H1 (cell line): ENCODE measurements at regions not wholly inside any gene's neighbourhood (a gene's known extent, or its start where the extent isn't known, plus 50 kb on each side); places are given as distances from the start of the nearest gene placed in this dataset.
A peak's percentile ranks its signal among the peaks of the same experiment; 100 is the strongest.

Experiments used
- CTCF ChIA-PET: fragments of 300-600 bp; sonication (Branson Sonifier 250); formaldehyde crosslinking; loops from one replicate; lab custom pipeline; 2021; ENCODE audit not compliant: partially characterized antibody; lab: Charles Lee
- POLR2A ChIA-PET: fragments of 300-600 bp; sonication (Branson Sonifier 250); formaldehyde crosslinking; loops from one replicate; lab custom pipeline; 2021; ENCODE audit warnings: inconsistent platforms; ENCODE audit not compliant: partially characterized antibody; lab: Charles Lee
- DNase-seq, 2 experiments: peaks; one replicate each; pipeline versions ENCODE4 v3.0.0 to v3.0.0-alpha.2; 2010 to 2022; ENCODE audit warnings: low spot score in 2 of 2, low read depth in 1 of 2, mixed read lengths in 1 of 2
- FAIRE-seq: peaks from 2 replicates; lab custom pipeline; 2011; peaks lifted over from hg19 to GRCh38; lab: Jason Lieb, UNC
- H2AFZ ChIP-seq: 2 replicates; pipeline ENCODE4 v1.8.1; 2012; ENCODE audit warnings: low read length, inconsistent platforms
- H2AK5ac ChIP-seq: 2 replicates; pipeline ENCODE4 v1.6.1; 2013; ENCODE audit warnings: low read depth, low read length
- H2BK120ac ChIP-seq: replicated peaks from 2 replicates; pipeline ENCODE3; 2013; ENCODE audit warnings: low read depth, low read length, inconsistent platforms
- H2BK12ac ChIP-seq: 2 replicates; pipeline ENCODE4 v1.6.1; 2013; ENCODE audit warnings: low read depth, low read length
- H2BK15ac ChIP-seq: 2 replicates; pipeline ENCODE4 v1.6.1; 2013; ENCODE audit warnings: low read length
- H2BK20ac ChIP-seq: 2 replicates; pipeline ENCODE4 v1.6.1; 2013; ENCODE audit warnings: low read length
- H2BK5ac ChIP-seq: 2 replicates; pipeline ENCODE4 v1.6.1; 2013; ENCODE audit warnings: low read depth, low read length
- H3K14ac ChIP-seq: 2 replicates; pipeline ENCODE4 v1.6.1; 2013; ENCODE audit warnings: inconsistent platforms; ENCODE audit not compliant: insufficient read length
- H3K18ac ChIP-seq: 2 replicates; pipeline ENCODE4 v1.6.1; 2013; ENCODE audit warnings: low read length; ENCODE audit errors: extremely low read depth
- H3K23ac ChIP-seq: 2 replicates; pipeline ENCODE4 v1.6.1; 2013; ENCODE audit warnings: inconsistent platforms; ENCODE audit not compliant: insufficient read length
- H3K23me2 ChIP-seq: 2 replicates; pipeline ENCODE4 v1.6.1; 2013; ENCODE audit warnings: low read depth, low read length
- H3K27ac ChIP-seq: 2 replicates; pipeline ENCODE4 v1.6.1; 2011; ENCODE audit warnings: low read depth, low read length, inconsistent platforms
- H3K27me3 ChIP-seq, 4 experiments: replicated peaks in 1 of 4; 1 replicate in 1 of 4; 2 replicates in 3 of 4; pipeline versions ENCODE4 v1.6.1 to v1.8.1; 2011 to 2013; ENCODE audit warnings: low read length in 3 of 4, mild to moderate bottlenecking in 3 of 4, inconsistent platforms in 2 of 4, mixed read lengths in 2 of 4, moderate library complexity in 1 of 4; ENCODE audit not compliant: control insufficient read depth in 3 of 4, insufficient read depth in 3 of 4; ENCODE audit errors: extremely low read depth in 1 of 4
- H3K36me3 ChIP-seq, 4 experiments: 2 replicates each; pipeline versions ENCODE4 v1.6.1 to v1.8.1; 2011 to 2013; ENCODE audit warnings: mild to moderate bottlenecking in 4 of 4, low read length in 3 of 4, moderate library complexity in 2 of 4, control low read depth in 1 of 4, inconsistent platforms in 1 of 4; ENCODE audit not compliant: insufficient read depth in 4 of 4, control insufficient read depth in 2 of 4
- H3K4ac ChIP-seq: replicated peaks from 2 replicates; pipeline ENCODE3; 2013; ENCODE audit warnings: low read length, low read depth, mixed read lengths, inconsistent platforms; ENCODE audit not compliant: insufficient read length
- H3K4me1 ChIP-seq, 4 experiments: replicated peaks in 1 of 4; 1 replicate in 1 of 4; 2 replicates in 3 of 4; pipeline versions ENCODE4 v1.6.1 to v1.8.1; 2011 to 2013; ENCODE audit warnings: low read length in 3 of 4, inconsistent platforms in 2 of 4, mixed read lengths in 1 of 4; ENCODE audit not compliant: insufficient read depth in 4 of 4, control insufficient read depth in 3 of 4
- H3K4me2 ChIP-seq, 2 experiments: 2 replicates each; pipeline versions ENCODE4 v1.6.1 to v1.8.1; 2011 to 2013; ENCODE audit warnings: low read depth in 2 of 2, low read length in 2 of 2, control low read depth in 1 of 2, inconsistent platforms in 1 of 2, mild to moderate bottlenecking in 1 of 2; ENCODE audit not compliant: insufficient read depth in 1 of 2
- H3K4me3 ChIP-seq, 4 experiments: fragments of 200-600, 300-600 bp in 1 of 4; sonication (generic), shearing (Covaris generic), sonication (Bioruptor Twin) in 1 of 4; 2 replicates each; pipeline versions ENCODE4 v1.5.1 to v1.8.1; 2011 to 2016; ENCODE audit warnings: low read length in 4 of 4, low read depth in 3 of 4, control low read depth in 2 of 4, inconsistent platforms in 2 of 4, mild to moderate bottlenecking in 2 of 4, mixed read lengths in 1 of 4, moderate library complexity in 1 of 4; ENCODE audit not compliant: insufficient read depth in 2 of 4; ENCODE audit errors: extremely low read depth in 1 of 4
- H3K56ac ChIP-seq: replicated peaks from 2 replicates; pipeline ENCODE3; 2013; ENCODE audit warnings: low read depth, mild to moderate bottlenecking, mixed read lengths, low read length, inconsistent platforms; ENCODE audit not compliant: insufficient read length
- H3K79me1 ChIP-seq: 2 replicates; pipeline ENCODE4 v1.6.1; 2013; ENCODE audit warnings: low read depth, low read length, control low read depth
- H3K79me2 ChIP-seq, 2 experiments: 2 replicates each; pipeline versions ENCODE4 v1.6.1 to v1.8.1; 2012 to 2013; ENCODE audit warnings: low read length in 2 of 2, mild to moderate bottlenecking in 2 of 2, inconsistent platforms in 1 of 2; ENCODE audit not compliant: insufficient read depth in 2 of 2, control insufficient read depth in 1 of 2
- H3K9ac ChIP-seq, 4 experiments: replicated peaks in 1 of 4; 1 replicate in 1 of 4; 2 replicates in 3 of 4; pipeline versions ENCODE4 v1.6.1 to v1.8.1; 2011 to 2013; ENCODE audit warnings: low read depth in 3 of 4, low read length in 3 of 4, control low read depth in 2 of 4, mild to moderate bottlenecking in 2 of 4, moderate library complexity in 2 of 4, inconsistent platforms in 1 of 4; ENCODE audit errors: extremely low read depth in 1 of 4
- H3K9me3 ChIP-seq, 2 experiments: 2 replicates each; pipeline versions ENCODE4 v1.6.1 to v1.8.1; 2012 to 2013; ENCODE audit warnings: mild to moderate bottlenecking in 2 of 2, moderate library complexity in 2 of 2, control low read depth in 1 of 2, inconsistent platforms in 1 of 2, low read depth in 1 of 2, low read length in 1 of 2, mixed read lengths in 1 of 2; ENCODE audit not compliant: insufficient read depth in 2 of 2
- H4K20me1 ChIP-seq, 2 experiments: replicated peaks in 1 of 2; 2 replicates each; pipeline versions ENCODE3 to v1.8.1; 2011 to 2013; ENCODE audit warnings: inconsistent platforms in 2 of 2, low read length in 2 of 2, mild to moderate bottlenecking in 1 of 2; ENCODE audit not compliant: insufficient read depth in 2 of 2, control insufficient read depth in 1 of 2
- H4K5ac ChIP-seq: 2 replicates; pipeline ENCODE4 v1.6.1; 2013; ENCODE audit warnings: low read length, low read depth, mixed read lengths, inconsistent platforms; ENCODE audit not compliant: insufficient read length
- H4K8ac ChIP-seq: 2 replicates; pipeline ENCODE4 v1.8.0; 2013; ENCODE audit warnings: mild to moderate bottlenecking, moderate library complexity, low read length, inconsistent platforms; ENCODE audit not compliant: insufficient read depth; ENCODE audit errors: extremely low read depth
- H4K91ac ChIP-seq: replicated peaks from 2 replicates; pipeline ENCODE3; 2013; ENCODE audit warnings: low read length, mixed read lengths, inconsistent platforms; ENCODE audit not compliant: insufficient read length
- CTBP2 ChIP-seq: IDR thresholded peaks from 2 replicates; pipeline ENCODE4 v1.7.0; 2011; ENCODE audit warnings: borderline replicate concordance, mild to moderate bottlenecking, moderate library complexity, mixed read lengths, low read length; ENCODE audit not compliant: insufficient read depth, insufficient read length
- EP300 ChIP-seq, 2 experiments: IDR thresholded peaks; 1 replicate in 1 of 2; 2 replicates in 1 of 2; pipeline ENCODE4 v1.6.1; 2011 to 2012; ENCODE audit warnings: low read depth in 2 of 2, low read length in 2 of 2, mild to moderate bottlenecking in 2 of 2, borderline replicate concordance in 1 of 2, inconsistent platforms in 1 of 2, moderate library complexity in 1 of 2
- NANOG ChIP-seq: IDR thresholded peaks from 2 replicates; pipeline ENCODE4 v1.6.1; 2011; ENCODE audit warnings: low read length, low read depth, mild to moderate bottlenecking, inconsistent platforms; ENCODE audit not compliant: insufficient read depth, poor library complexity, severe bottlenecking
- POLR2AphosphoS5 ChIP-seq: IDR thresholded peaks from 2 replicates; pipeline ENCODE4 v1.6.1; 2011; ENCODE audit warnings: low read depth, low read length
- SAP30 ChIP-seq: fragments of 300-600 bp; sonication (generic); IDR thresholded peaks from 2 replicates; pipeline ENCODE4 v1.7.1; 2012; ENCODE audit warnings: low read length, moderate library complexity, mild to moderate bottlenecking, inconsistent platforms; ENCODE audit not compliant: insufficient read depth, insufficient replicate concordance
- SIRT6 ChIP-seq: IDR thresholded peaks from one replicate; pipeline ENCODE4 v1.7.1; 2012; ENCODE audit warnings: low read length, inconsistent platforms
- TAF7 ChIP-seq: optimal IDR thresholded peaks from 2 replicates; pipeline ENCODE3; 2011; ENCODE audit warnings: low read depth, mild to moderate bottlenecking, inconsistent platforms, low read length, moderate library complexity, borderline replicate concordance
- TCF12 ChIP-seq: IDR thresholded peaks from 2 replicates; pipeline ENCODE4 v1.6.1; 2011; ENCODE audit warnings: low read depth, mild to moderate bottlenecking, low read length
- WGBS, 2 experiments: shearing (Covaris generic) in 1 of 2; methylation state at CpG; one replicate each; pipeline versions ENCODE4 v1.1.6 to v1.1.7; 2013 to 2015; ENCODE audit warnings: low lambda C conversion rate in 2 of 2, mixed read lengths in 2 of 2, inconsistent platforms in 1 of 2, low coverage in 1 of 2, missing lambda C conversion rate in 1 of 2; ENCODE audit not compliant: insufficient replicate concordance in 2 of 2, insufficient coverage in 1 of 2, insufficient read length in 1 of 2; ENCODE audit errors: extremely low coverage in 1 of 2, missing lambda C conversion rate in 1 of 2; 5-methylcytosine and 5-hydroxymethylcytosine counted together
- TF ChIP-seq, protein P1 (sequence below), 3 experiments: IDR thresholded peaks; 1 replicate in 2 of 3; 2 replicates in 1 of 3; pipeline versions ENCODE4 v1.5.1 to v1.6.1; 2011; ENCODE audit warnings: low read length in 3 of 3, mild to moderate bottlenecking in 3 of 3, inconsistent platforms in 2 of 3, low read depth in 1 of 3, moderate library complexity in 1 of 3; ENCODE audit not compliant: insufficient read depth in 1 of 3; ENCODE audit errors: control extremely low read depth in 1 of 3

DNA sequence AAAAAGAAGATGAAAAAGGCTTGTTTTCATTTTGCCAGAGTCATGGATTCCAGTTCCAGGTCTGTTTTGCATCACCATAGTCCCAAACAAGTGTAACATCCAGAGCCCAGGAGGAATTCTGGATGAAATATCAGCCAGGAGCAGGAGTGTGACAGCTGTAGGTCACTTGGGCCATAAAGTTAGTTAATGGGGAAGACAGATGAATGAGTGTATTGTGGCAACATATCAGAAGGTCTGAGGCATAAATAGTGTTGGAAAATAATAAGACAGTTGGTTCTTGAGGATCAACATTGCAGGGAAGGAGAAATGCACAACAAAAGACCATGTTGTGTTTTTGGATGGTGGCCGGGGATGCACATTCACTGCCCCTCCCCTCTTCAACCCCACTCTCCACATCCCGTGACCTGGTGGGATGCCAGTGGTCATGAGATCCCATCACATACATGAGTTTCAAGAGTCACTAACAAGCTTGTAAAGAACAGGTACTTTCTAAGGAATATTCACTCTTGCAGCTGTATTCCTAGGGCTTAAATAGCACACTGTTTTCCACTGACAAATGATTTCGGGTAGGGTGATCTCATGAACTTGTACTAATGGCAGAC, 83.1 kb upstream of the IGFBP7 start:
- Histone ChIP-seq H3K23ac (no peak overlapping the region), H2BK120ac (peak overlapping the region; percentile 18), H4K20me1 (no peaks in the 10 kb centered on the region), H2AFZ (no peak overlapping the region), H2BK5ac (no peak overlapping the region), H3K4me1 (peaks cover 12 to 34% (median 19%) of the 10 kb centered on the region in 4 experiments), H4K5ac (no peak overlapping the region), H3K9me3 (no peaks in the 10 kb centered on the region), H3K14ac (no peak overlapping the region), H3K27me3 (peaks cover 2 to 21% (median 11%) of the 10 kb centered on the region in 4 experiments; a peak in 6 of 7 replicates), H3K56ac (no peak overlapping the region), H3K36me3 (no peaks in the 10 kb centered on the region), H3K4me3 (peak overlapping the region in 1 of 4 experiments; percentile 41; a peak in 1 of 8 replicates), H2BK12ac (no peak overlapping the region; the same call in 1 of the 2 replicates), H2AK5ac (peak overlapping the region; percentile 71; the same call in 1 of the 2 replicates), H3K27ac (no peak overlapping the region), H3K9ac (no peak overlapping the region), H4K8ac (no peak overlapping the region), H3K4me2 (peak overlapping the region in 1 of 2 experiments; percentile 38; a peak in 1 of 4 replicates), H2BK20ac (peak overlapping the region; percentile 55; the same call in 1 of the 2 replicates), H2BK15ac (no peak overlapping the region), H3K23me2 (0 out of 2 replicates have a peak, but pooled peaks cover 2% of the 10 kb centered on the region), H4K91ac (peak overlapping the region; percentile 22), H3K79me1 (no peaks in the 10 kb centered on the region), H3K79me2 (no peaks in the 10 kb centered on the region), H3K18ac (peak overlapping the region; percentile 51; the same call in 1 of the 2 replicates), H3K4ac (no peak overlapping the region)
- WGBS, 2 experiments = 78% methylated on average over 3 of the region's 3 CpGs; no CpG with 5 or more reads in 1 of the 2 experiments
- ChIA-PET CTCF (interaction anchor here (0.8 to 6.8 kb wide), 11 partner anchors 10 to 1877 kb away, joined by 3 to 91 read pairs (median 4); no protein-coding TSS in a partner anchor), POLR2A (interaction anchor here (1.2 kb wide), 1 partner anchor 10 kb away, joined by 3 read pairs; no protein-coding TSS in a partner anchor)
- FAIRE-seq (no peak), DNase-seq (no peak)
- TF ChIP-seq, protein P1, sequence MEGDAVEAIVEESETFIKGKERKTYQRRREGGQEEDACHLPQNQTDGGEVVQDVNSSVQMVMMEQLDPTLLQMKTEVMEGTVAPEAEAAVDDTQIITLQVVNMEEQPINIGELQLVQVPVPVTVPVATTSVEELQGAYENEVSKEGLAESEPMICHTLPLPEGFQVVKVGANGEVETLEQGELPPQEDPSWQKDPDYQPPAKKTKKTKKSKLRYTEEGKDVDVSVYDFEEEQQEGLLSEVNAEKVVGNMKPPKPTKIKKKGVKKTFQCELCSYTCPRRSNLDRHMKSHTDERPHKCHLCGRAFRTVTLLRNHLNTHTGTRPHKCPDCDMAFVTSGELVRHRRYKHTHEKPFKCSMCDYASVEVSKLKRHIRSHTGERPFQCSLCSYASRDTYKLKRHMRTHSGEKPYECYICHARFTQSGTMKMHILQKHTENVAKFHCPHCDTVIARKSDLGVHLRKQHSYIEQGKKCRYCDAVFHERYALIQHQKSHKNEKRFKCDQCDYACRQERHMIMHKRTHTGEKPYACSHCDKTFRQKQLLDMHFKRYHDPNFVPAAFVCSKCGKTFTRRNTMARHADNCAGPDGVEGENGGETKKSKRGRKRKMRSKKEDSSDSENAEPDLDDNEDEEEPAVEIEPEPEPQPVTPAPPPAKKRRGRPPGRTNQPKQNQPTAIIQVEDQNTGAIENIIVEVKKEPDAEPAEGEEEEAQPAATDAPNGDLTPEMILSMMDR (IDR thresholded peaks at IDR 0.05; ENCODE audit: control extremely low read depth in 1 of 3, insufficient read depth in 1 of 3, low read depth in 1 of 3, low read length in 3 of 3) = no peak
- TF ChIP-seq POLR2AphosphoS5 (no peak), EP300 (IDR thresholded peaks at IDR 0.05; ENCODE audit: borderline replicate concordance in 1 of 2, low read depth in 2 of 2, low read length in 2 of 2) (no peak), TAF7 (no peak), TCF12 (no peak), CTBP2 (no peak), SIRT6 (no peak), NANOG (no peak), SAP30 (no peak)
